ENCODE measurements at regions not wholly inside any gene's neighbourhood (a gene's known extent, or its start where the extent isn't known, plus 50 kb on each side); places are given as distances from the start of the nearest gene placed in this dataset.

DNA sequence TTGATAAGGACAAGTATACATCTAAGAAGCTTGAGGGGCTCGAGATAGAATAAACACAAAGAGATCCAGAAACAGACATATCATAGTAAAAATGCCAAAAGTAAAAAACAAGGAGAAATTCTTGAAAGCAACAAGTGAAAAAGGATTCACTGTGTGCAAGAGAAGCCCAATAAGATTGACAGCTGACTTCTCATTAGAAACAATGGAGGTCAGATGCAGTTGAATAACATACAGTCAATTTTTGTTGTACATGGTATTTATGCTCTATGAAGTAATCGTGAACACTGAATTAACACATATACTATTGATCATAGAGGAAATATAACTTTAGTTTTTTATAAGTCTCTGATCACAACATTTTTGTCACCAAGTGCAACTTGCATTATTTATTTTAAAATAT is 982.8 kb upstream of the SORCS1 start:
- FAIRE-seq (no peak), DNase-seq (ENCODE audit: low spot score) (no peak)

DNA sequence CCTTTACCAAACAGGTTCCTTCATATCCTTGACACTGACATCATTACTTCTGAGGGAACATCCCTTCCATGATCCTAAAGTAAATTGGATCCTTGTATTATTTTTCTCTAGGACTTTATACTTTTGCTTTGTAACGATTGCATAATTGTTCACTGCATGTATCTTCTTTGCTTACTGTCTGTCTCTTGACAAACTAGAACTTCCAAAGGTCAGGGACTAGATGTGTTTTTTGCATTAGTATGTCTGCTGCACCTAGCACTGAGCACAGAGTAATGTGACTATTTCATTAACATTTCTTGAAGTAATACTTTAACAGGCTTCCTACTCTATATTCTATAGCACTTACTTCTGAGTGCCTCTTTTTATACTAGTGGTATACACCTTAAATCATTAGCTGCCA is 976.6 kb upstream of the SORCS1 start:
- FAIRE-seq: no peak
- DNase-seq (ENCODE audit: low spot score): no peak

DNA sequence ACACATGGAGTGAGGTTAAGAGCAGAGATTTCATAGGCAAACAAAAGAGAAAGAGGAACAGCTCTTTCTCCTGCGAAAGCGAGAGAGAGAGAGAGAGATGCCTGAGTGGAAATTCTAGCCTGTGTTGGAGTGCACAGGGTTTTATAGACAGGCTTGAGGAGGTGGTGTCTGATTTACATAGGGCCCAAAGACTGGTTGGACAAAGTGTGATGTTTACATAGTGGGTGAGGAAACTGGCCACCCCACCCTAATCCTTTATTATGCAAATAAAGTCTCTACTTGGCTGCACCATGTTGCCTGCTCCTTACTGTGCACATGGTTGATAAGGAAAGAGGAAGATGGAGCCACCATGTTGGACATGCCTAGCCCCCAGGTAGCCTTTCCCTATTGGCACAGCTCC is 967.8 kb upstream of the SORCS1 start:
- DNase-seq (ENCODE audit: low spot score) (no peak), FAIRE-seq (no peak)

DNA sequence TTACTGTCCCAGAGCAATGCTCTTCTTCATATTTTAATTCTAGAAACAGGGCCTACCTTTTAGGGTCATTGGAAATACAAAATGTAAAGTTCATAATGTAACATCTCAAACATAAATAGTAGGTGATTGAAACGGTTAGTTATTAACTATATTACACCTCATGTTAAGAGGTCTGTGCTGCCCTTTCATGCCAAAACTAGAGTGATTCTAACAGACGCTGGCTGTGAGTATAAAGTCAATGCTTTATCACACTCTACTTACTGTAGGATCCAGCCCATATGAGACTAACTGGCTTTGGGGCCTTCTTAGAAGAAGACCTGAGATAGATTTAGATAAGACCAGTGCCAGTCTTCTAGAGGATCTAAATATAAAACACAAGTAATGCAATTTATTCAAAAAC is 966.1 kb upstream of the SORCS1 start:
- no peak for FAIRE-seq
- DNase-seq (ENCODE audit: low spot score): no peak

DNA sequence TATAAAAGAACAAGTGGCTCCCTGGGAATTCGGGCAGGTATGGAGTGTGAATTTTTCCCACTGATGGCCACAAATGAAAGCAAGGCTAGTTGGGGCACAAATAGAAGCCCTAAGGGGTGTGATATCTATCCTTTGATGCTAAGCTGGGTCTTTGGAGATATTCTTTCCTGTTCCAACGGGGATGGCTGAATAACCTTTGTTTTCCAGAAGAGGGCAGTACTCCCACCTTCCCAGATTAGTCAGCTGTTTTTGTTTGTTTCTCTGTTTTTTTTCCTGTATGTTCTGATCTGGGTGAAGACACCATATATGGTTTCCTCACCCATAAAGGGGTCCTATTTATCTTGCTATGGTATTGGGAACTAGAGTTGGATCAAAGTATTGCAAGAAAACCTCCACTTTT is 947.7 kb upstream of the SORCS1 start:
- no peak for FAIRE-seq
- no peak for DNase-seq (ENCODE audit: low spot score)

DNA sequence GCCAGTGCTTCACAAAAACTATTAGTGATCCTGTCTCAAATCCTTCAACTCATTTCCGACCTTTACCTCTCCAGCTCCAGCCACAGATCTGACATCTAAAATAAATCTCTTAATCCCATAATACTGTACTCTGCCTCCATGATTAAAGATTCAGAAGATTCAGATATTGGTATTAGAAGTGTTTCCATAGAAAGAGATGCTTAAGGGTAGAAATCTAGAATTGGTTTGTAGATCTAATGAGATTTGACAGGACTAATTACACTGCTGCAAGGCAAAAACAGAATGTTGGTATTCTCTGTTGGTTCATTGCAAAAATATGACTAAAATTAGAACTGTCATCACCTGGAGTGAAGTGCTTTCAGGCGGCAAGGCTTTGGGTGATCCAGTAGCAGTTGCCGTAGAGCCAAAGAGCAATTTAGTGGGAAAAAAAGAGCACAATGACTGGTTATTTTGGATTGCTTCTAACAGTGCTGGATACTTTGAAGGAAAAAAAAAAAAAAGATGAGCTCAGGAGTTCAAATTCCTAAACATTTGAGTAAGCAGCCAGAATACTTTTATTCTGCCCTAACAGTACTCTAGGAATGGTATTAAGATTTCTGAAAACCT is 940.1 kb upstream of the SORCS1 start:
- no peak for DNase-seq (ENCODE audit: low spot score)

DNA sequence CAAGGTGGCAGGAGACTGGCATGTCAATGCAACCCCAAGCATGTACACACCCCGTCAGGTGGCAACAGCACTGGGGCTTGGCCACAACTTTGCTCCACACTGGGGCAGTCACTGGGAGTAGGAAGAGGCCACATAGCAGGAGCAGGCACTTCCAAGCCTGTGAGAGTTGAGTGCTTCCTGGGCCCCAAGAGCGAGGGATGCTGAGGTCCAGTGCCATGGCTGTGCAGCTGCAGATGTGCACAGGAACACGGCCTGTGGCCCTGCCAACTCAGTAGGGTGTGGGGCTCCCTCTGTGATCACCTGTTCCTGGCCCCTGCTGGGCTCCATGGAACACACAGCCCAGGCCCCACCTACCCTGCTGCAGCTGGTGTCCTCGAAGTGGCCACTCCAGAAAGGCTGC is 932.8 kb upstream of the SORCS1 start:
- DNase-seq (ENCODE audit: low spot score) (no peak), FAIRE-seq (no peak)

More for the DNA sequence above, 940.1 kb upstream of the SORCS1 start:
- FAIRE-seq: no peak

DNA sequence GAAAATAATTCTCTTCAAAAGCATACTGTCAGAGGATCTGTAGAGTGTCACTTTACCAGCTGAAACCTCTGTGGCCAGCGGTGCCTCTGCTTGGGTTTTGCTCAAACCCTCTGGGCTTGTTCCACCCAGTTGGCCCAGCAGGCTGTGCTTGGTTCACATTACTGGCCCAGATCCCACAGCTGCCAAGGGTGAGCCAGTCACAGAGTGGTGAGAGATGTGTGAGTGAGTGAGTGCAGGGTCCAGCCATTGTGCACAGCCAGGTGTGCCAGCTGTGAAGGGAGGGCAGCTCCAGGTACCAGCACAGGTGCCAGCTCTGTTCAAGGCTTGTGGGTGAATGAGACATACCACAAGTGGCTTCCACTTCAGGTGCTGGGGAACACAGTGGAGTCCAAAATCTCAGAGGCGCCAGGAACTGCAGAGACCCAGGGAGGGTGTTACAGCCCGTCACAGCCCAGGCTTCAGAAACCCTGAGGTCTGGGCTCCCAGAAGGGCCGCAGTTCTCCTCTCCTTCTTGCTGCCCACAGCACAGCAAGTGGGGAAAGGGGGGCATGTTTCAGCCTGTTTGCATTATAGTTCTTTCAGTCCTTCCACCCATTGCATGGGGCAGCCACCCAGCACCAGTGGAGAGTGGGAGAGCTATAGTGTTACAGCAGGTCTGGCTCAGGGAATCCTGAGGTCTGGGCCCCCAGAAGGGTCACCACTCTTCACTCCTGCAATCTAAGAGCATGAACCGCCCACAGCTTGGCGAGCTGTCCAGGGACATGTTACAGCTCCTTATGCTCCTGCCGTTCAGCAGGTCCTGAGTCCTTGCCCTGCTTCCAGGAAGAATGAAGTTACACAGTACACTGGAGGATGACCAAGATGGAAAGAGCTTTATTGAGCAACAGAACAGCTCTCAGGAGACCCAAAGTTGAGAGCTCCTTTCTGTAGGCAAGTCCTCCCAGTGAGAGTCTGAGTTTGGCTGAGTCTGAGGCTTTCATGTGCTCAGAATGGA is 931.7 kb upstream of the SORCS1 start:
- FAIRE-seq: no peak
- no peak for DNase-seq (ENCODE audit: low spot score)

DNA sequence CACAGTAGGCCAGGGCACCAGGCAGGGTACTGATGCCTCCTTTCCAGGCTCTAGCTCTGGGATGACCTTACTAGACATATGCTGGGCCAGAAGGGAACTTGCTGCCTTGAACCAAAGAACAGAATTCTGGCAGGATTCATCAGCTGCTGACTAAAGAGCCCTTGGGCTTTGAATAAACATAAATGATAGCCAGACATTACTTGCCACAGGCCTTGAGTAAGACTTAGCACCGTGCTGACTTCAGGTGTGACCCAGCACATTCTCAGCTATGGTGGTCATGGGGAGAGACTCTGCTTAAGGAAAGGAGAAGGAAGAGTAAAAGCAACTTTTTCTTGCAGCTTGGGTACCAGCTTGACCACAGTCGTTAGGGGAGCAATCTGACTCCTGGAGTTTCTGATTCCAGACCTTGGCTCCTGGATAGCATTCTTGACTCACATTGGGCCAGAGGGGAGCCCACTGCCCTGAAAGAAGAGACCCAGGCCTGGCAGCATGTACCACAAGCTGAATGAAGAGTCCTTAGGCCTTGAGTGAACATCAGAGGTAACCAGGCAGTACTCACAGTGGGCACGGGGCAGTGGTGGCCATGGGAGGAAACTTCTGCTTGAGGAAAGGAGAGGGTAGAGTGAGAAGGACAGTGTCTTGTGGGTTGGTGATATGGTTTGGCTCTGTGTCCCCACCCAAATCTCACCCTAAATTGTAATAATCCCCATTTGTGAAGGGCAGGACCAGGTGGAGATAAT is 926.1 kb upstream of the SORCS1 start:
- FAIRE-seq: no peak

DNA sequence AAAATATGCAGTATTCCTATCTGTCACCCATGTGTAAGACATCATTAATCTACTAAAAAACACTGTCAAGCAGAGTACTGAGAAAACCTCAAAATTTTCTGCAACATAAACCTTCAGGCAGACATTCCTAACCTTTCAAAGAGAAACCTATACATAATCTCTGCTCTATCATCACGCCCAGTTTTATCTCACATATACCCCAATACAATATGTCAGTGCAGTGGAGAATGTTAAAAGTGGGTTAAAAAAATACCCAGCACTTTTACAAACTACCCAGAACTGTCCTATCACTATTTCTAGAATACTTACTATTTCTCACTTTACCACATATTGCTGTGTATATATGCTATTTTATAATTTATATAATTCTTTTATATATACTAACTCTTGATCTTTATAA is 922.0 kb upstream of the SORCS1 start:
- FAIRE-seq (no peak), DNase-seq (ENCODE audit: low spot score) (no peak)

More for the DNA sequence above, 926.1 kb upstream of the SORCS1 start:
- no peak for DNase-seq (ENCODE audit: low spot score)

DNA sequence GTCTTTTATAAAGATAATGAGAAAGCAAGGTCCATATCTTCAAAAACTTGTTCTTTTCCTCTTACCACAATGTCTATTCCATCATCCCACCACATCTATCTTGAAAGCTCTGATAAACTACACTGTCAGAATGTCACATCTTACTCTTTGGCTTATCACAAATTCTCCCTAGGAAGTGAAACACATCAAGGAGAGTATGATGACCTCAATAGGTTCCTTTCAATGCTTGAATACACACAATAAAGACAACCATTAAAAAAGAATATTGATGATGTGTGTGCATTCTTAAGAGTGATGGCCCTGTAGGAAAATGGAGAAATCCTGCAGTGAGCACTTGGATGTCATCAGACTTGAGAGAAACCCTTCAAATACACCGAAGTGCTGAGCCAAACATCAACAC is 918.1 kb upstream of the SORCS1 start:
- no peak for FAIRE-seq
- DNase-seq (ENCODE audit: low spot score): no peak

DNA sequence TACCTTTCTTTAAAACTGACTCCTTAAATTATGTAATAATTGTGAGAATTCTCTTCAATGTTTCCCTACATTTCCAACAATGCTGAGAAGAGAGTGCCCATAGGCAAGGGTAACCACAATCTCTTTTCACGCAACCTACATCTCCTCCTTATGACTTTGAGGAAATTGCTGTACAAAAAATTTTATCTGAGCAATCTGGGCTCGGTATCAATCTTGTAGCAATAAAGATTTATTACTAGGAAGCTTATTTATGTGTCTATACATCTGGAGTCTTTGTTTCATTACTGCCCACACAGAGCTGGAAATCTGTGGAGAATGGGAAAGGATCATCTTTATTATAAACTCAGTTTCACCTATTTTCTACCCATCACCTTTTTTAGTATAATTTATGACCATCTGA is 913.8 kb upstream of the SORCS1 start:
- FAIRE-seq (no peak), DNase-seq (ENCODE audit: low spot score) (no peak)

DNA sequence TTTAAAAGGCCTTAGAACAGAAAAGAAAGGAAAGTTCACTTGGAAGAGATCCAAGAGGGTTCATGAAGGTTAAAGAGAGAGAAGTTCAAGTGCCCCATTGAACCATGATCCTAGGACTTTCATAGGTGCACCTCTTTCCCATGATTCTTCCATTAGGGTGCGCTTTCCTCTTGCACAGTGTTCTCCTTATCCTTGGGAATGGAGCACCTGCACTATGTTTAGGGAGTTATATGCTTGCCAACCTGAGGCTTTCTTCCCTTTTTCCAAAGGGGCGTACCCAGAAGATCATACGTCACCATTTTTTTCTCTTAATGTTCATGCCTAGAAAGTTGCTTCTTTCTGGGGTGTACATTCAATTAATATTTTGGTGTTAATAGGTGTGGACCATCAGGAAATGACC is 908.0 kb upstream of the SORCS1 start:
- DNase-seq (ENCODE audit: low spot score) (no peak), FAIRE-seq (no peak)

DNA sequence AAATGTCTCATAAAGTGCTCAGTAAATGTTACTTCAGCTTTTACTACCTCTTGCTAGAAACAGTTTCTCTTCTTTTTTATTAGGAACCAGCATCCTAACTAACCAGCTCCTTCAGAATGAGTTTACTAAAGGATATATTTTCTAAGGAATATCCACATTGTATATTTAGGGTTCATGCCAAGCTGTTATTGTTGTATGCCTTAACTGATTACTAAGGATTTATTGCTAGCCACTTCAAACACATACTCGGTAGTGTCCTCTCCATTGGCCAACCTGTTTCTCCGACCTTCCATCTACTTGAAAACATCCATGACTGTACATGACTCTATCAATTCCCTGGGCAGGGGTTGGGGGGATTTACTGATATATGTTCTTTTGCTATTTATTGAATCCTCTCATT is 906.3 kb upstream of the SORCS1 start:
- no peak for FAIRE-seq

DNA sequence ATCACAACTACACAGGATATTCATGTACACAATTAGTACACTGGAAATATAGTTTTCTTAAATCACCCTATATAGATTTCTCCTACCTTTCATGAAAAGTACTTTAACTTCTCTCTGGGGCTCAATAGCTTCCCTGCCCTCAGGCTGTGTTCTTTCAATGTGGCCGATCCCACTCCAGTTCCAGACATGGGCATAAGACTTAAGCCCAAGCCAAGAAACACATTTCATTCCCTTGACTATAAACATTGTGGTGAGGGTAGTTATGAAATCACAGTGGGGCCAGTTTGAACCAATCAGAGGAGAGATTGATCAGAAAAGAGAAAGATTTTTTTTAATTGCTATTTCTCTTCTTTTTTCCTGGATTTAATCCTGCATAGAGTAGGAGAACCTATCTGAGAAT is 904.6 kb upstream of the SORCS1 start:
- DNase-seq (ENCODE audit: low spot score) (no peak), FAIRE-seq (no peak)

More for the DNA sequence above, 906.3 kb upstream of the SORCS1 start:
- DNase-seq (ENCODE audit: low spot score): no peak

DNA sequence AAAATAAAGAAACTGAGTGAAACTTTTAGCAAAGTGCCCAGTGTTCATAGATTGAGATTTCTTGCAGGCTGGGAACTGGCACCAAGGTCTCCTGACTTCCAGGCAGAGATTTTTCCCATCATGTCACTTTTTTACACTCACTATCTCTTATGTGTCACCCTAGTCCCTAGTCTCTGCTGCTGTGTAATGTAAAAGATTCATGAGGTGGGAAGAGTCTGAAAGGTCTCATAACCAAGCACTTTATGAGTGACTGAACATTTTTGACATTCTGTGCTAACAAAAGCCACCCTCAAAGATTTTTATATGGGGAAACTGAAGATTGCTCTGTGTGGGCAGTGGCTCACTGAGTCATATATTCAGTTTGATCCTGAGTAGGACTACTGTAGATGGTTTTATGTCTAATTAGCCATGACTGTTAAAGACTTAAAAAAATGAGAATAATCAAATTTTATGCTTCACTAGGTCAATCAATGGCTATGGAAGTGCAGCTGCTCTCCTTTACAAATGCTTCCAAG is 900.3 kb upstream of the SORCS1 start:
- FAIRE-seq (no peak), DNase-seq (ENCODE audit: low spot score) (no peak)

DNA sequence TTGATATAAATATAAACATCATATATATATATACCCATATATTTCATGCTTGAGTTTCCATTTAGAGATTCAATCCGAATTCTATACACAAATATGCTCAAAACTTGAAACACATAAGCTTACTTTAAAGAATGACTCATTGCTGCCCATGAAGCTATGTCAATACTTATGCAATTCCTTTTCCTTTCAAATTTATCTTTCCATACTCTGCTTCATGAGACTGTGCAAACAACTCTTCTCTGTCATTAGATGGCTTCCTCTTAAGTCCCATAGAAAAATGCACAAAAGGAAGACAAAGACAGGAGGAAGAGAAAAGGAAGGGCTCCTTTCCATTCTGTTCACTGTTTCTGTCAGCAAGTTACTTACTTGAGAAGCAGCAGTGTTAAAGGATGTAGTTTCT is 895.7 kb upstream of the SORCS1 start:
- FAIRE-seq (no peak), DNase-seq (ENCODE audit: low spot score) (no peak)

DNA sequence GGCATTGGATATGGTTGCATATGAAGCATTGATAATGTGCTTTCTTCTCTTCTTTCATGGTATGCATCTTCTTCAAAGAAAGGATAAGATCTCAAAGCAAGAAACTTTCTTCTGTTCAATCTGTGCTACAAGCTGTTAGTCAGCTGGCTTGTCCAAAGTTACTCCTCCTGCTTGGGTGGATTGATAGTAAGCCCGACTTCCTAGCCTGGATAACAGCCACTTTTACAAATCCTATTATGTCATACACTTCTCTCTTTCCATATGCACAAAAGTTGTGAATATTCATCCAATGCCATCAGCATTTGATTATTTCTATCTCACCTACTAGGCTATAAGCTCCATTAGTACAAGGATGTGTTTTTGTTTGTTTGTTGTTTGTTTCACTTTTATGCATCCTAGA is 891.0 kb upstream of the SORCS1 start:
- FAIRE-seq: no peak
- no peak for DNase-seq (ENCODE audit: low spot score)

DNA sequence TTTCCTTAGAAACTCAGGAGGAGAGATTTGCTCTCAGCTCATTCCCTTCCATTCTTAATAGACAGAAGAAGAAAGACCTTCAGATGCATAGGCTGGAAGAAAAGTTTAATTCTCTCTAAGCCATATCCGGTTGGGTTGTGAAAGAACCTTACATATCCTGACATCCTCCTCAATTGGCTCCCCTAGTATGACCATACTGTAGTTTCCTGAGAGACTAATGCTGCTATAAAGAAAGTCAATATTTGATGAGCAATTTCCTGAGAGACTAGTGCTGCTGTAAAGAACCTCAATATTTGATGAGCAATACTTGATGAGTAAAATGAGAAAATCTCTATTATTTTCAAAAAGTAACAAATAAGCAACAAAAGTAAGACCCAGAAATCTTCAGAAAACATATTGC is 888.5 kb upstream of the SORCS1 start:
- FAIRE-seq (no peak), DNase-seq (ENCODE audit: low spot score) (no peak)

DNA sequence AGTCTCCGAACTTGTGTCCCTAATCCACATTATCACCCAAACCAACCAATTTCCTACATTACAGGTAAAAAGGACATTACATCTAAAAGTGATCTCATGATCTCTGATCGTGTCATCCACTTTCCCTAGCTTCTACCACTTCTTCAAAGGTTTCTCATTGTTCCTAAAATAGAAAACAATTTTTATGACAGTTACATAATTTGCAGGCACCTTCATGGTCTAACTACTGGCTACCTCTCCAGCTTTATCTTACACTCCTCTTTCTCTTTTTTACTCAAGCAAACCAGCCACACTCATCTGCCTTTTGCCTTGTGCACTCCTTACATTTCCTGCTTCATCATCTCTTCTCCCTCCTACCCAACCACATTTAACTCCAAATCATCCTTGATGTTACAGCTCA is 886.7 kb upstream of the SORCS1 start:
- FAIRE-seq (no peak), DNase-seq (ENCODE audit: low spot score) (no peak)

DNA sequence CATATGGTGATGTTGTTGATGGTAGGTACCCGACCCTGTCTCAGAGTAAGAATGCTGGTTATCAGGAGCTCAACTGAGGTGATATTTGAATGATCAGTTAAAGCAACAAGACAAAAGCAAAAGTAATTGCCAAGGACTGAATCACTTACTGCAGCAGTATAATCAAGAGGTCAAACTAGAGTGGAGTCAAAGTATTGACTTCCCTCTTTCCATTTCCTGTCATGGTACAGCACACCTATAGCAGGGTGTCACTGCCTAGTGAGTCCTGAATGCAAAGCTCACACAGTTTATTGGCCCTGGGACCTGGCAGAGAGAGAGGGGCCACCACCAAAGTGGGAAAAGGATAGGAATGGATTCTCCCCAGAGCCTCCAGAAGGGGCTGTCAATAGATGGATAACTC is 886.1 kb upstream of the SORCS1 start:
- FAIRE-seq (no peak), DNase-seq (ENCODE audit: low spot score) (no peak)

DNA sequence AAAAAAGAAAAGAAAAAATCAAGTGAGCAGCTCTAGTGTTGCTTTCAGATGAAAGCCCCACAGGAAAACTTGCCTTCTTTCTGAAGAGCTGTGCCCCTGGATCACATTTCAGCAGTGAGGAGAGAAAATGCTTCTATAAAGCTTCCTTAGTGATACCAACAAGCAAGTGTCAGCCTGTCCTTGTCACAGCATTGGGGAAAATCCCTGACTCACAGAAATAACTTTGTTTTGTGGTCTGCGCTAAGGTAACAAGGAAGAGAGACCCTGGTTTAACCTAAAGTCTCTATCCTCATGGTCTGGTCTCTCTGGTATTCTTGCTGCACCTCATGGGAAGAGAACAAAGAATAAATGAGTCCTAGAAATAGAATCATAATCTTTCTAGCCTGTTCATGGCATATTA is 885.2 kb upstream of the SORCS1 start:
- FAIRE-seq (no peak), DNase-seq (ENCODE audit: low spot score) (no peak)
